HG02852 (cell line): ENCODE measurements at regions not wholly inside any gene's neighbourhood (a gene's known extent, or its start where the extent isn't known, plus 50 kb on each side); places are given as distances from the start of the nearest gene placed in this dataset.

Source experiments
- ATAC-seq: cut with Tn5 transposase; IDR thresholded peaks from one replicate; pipeline ENCODE4 v1.9.1; 2021; ENCODE audit warnings: mild to moderate bottlenecking, moderate library complexity; ENCODE audit not compliant: unreplicated experiment

DNA sequence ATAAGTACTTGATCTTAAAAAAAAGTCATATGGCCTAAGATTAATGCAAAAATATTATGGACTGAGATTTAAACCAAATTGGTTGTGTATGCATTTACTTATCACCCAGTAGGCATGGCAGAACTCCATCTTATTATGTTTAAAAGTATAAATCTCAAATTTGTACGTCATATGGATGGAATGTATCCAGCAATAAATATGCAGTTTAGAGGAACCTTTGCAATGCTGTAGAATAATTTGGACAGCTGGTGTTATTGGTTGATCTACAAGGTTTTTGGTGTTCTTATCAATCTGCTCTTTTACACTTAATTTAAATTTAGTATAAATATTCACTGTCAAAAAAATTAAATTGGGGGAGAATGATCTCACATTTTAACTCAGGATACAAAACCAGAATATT is 640.2 kb downstream of the SATB2 start:
- ATAC-seq: no peak

DNA sequence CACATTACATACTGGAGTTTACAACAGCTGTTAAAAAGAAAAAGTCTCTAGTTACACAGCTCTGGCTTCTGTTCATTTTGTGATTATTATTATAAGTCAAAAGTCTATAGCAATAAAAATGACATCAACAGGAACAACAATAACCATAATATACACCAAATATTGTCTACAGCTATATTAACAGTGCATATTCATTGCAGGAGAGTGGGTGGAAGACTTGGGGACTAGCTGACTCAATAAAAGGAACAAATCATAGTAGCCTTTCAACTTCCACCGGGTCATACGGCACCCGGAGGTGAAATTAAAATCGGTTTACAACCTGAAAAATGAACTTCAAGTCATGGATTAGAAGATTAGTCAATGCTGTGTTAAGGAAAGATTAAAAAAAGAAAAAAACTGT is 642.1 kb downstream of the SATB2 start:
- no peak for ATAC-seq

DNA sequence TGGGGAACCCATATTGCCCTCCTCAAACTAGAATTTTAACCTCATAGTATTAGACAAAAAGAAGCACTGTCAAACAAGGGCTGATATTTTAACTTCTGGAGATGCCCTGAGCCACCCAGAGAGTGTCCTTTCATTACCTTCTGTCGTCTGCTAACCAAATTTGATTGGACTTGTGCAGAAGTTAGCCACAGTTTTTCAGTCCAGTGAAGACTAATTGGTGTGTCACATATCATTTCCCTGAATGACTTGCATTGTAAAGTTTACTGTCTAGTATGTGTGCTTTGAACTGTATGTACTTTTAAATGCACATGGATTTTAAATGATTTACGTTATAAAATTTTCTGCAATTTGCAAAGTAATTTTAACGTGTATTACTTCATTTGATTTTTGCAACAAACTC is 646.5 kb downstream of the SATB2 start:
- no peak for ATAC-seq

DNA sequence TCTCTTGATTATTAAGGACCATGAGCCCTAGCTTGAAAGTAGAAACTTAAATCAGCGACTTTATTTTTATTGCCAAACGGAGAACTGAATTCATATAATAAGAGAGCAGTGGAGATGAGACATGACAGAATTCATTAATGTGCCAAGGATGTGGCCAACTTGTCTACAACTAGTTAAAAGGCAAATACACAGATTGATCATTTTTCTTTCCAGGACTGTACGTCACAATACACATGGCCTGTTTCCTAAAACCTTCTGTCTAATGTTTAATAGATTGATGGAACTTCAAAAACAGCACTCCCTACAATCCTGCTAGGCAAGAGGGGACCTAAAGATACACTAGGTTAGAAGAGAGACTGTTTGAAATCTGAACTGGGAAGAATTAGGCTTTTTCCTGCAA is 647.8 kb downstream of the SATB2 start:
- no peak for ATAC-seq

DNA sequence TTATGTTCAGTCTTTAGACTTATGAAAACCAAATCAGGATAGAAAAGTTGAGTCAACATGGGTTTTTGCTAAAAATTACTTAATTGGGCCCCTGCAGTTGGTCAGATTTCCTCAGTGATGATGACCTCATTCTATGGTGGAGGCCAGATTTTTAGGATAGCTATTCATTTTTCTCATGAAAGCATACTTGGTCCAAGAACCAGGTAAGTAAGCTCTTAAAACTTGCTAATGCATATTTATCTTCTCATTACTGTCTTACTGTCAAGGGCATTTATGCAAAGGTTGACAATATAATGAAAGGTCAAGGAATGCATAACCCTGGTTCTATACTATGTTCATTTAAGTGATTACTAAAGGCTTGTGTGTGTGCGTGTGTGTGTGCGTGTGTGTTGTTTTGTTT is 650.6 kb downstream of the SATB2 start:
- ATAC-seq: no peak

DNA sequence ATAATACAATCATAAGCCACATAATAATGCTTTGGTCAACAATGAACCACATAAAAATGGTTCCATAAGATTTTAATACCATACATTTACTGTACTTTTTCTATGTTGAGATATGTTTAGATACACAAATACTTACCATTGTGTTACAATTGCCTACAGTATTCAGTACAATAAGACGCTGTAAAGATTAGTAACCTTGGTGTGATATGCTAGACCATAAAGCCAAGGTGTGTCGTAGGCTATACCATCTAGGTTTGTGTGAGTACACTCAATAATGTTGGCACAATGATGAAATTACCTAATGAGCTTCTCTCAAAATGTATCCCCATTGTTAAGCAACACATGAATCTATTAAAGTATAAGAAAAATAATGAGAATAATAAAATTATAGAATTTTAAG is 662.3 kb downstream of the SATB2 start:
- no peak for ATAC-seq

DNA sequence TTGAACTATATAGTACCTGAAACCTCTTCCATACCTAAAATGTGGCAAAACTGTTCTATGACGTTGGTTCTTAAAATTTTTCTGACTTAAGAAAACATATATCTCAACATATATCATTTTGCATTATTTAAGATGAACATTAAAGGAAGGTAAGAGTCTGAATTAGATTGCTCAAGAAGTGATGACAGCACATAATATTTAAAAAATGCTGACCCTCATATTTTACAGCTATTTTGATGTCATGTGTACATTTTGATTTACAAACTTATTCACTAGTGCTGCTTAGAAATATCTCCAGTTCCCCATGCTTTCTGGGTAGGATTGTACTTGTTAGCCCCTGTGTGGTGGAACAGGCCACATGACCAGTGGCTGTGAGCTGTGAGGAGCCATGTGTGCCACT is 666.1 kb downstream of the SATB2 start:
- ATAC-seq: no peak

DNA sequence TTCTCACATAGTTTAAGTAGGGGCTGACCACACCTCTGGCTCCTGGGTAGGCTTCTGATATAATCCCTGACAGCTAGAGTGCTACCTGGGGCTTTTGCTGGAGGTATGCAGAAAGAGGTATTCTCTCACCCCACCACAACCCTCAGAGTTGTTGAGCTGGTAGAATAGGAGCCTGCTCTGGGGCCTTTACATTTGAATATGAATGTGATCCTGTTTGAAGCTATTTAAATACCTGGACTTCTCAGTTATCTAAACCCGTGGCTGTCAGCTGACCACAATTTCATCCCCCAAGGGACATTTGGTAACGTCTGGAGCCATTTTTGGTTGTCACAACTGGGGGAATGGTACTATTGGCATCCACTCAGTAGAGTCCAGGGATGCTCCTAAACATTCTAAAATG is 669.1 kb downstream of the SATB2 start:
- no peak for ATAC-seq

DNA sequence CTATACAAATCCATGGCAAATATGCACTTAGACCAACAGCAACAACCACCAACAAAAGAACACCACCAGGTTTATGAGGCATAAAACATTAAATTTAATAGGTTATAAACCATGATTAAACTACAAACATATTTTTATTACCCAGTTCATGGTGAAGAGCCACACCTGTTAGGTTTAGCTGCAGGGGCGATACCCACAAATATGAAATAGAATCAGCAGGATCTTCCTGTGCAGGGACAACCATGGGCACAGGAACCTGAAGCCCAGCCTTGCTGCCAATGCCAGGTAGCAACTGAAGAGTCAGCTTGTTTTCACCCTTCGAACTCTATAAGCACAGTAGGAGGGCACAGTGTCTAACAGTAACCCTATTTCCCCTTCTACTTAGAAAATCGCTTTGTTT is 675.0 kb downstream of the SATB2 start:
- ATAC-seq: no peak

DNA sequence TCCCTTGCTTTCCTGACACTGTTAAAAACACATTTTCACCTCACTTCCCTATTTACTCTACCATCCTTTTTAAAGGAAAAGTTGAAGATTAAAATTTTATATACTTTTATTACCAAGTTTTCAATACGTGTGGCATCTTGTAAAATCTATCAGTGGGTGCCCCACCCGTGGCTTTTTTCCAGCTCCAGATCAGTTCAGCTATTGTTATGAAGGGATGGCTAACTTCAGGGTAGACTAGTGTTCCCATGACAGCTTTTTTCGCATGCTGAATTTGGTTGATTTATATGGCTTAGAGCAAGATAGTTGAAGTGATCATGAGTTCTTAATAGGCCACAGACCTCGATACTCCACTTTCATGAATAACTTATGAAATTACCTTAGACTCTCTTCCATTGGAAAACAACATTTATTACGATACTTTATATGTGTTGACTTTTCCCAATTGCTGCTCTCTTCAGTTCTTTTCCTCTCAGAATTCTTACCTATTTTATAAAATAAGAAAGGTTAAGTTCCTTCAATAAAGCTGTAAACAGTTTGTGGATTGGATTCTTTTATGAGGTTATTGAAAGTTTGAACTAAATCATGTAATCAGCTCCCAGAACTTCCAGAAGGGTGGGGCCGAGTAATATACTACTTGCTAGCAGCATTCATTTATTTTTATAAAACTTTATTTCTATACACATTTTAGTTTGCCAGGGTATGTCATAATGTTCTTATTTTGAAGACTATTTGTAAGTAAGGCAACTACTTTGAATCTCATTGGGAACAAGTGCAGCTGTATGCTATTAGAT is 680.9 kb downstream of the SATB2 start:
- ATAC-seq: no peak

DNA sequence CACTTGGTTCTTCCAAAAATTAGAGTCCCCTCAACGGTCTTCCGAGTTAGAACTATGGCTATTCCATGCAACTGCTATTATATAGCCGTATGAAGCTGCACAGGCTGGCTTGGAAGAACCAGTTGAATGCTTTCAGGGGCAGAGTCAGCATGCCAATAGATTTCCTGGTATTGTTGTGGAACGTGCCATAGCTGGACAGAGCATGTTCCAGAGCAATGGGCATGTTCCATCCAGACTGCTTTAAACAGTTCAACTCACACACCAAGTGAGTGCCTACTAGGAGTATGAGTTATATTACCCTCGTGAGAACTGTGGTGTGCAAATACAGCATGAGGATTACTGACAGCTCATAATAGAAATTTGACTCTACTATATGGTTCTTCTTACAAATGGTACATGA is 682.0 kb downstream of the SATB2 start:
- no peak for ATAC-seq

DNA sequence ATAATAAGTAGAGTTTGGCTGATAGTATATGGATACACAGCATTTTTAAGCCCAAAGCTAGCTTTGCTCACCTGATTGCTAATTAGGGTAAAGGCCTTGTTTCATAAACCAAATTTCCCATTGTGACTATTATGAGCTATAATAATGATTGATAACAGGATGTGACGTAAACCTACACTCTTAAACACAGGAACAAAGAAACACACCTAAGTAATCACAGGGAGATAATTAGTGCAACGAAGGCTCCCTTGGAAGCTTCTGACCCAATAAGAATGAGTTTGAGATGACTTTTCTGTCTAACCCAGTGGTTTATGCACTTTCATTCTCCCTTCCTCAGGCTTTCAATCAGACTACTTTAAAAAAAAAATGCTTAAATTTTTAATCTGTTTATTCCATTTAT is 683.2 kb downstream of the SATB2 start:
- ATAC-seq: no peak

DNA sequence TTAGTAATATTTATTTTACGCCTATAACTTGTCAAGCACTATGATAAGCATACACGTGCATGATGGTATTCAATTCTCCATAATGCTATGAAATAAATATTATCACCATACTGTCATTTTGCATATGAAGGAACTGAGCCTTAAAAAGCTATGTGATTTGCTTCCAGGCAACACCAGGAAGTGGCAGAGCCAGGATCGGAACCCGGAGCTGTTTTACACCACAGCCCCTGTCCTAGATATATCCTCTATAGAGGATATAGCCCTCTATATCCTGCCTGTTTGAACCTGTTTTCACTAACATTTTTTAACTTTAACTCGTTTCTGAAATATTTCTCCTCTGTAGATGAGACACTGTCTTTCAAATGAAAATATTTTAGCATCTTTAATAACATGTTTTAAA is 690.0 kb downstream of the SATB2 start:
- no peak for ATAC-seq

DNA sequence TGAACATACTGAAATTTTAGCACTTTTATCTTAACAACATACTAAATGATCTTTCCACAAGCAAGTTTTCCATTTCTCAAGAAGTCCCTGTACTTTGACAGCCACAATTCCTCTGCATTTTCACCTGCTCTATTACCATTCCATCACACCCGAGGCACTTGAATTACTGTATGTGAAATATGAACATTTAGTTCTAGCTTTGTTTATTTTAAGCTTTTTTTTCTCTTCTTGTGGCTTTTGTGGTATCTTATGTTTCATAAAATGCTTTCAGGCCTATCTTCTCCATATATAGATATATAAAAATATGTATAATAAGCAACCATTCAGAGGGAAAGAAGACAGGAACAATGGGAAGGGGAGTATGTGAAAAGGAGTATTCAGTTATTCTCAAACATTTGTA is 693.9 kb downstream of the SATB2 start:
- no peak for ATAC-seq

DNA sequence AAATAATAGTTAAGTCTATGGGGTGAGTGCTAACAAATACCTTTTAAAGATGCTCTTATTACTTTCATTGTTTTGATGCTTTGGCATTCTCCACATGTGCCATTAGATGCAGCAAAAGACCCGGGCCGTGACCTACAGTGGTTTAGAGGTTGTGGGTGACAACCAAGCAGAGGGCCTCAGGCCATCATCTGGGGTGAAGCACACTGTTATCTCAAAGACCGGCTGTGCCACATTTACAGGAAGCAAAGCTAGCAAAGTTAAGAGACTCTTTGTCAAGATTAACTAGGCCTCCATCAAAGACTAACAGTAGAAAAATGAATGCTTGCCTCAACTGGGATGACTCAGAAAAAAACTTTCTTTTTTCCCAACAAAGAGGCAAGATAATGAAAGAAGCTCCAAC is 695.3 kb downstream of the SATB2 start:
- no peak for ATAC-seq

DNA sequence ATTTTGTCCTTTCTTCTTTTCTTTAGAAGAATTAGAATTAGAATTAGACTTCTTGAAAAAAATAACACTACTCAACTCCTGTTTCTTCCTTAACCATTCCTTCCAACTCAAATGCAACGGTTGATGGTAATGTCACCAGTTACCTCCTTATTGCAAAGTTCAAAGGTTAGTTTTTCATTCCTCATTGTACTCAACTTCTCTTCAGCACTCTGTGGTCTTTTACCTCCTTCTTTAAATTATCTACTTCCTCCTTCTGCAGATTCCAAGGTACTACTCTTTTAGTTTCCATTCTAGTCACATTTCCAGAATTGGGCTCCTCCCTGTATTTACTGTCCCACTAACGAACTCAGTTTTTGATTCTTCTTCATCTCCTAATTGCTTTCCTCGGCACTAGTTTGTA is 700.7 kb downstream of the SATB2 start:
- no peak for ATAC-seq

DNA sequence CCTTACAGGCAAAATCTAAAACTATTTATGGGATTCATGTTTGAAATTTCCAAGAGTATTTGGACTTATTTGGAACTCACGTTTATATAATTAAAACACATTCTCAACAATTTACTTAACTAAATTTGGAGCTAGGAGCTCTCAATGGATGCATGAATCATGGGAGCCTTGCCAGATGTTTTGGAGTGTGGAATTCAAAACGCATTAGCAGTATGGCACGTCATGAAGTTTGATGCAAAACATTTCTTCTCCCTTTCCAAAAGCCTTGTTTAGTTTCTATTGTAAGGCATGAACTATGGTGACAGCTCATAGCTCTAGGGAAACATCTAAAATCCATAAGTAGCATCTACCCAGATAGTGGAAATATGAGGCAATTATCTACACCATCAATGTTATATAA is 701.6 kb downstream of the SATB2 start:
- ATAC-seq: no peak

DNA sequence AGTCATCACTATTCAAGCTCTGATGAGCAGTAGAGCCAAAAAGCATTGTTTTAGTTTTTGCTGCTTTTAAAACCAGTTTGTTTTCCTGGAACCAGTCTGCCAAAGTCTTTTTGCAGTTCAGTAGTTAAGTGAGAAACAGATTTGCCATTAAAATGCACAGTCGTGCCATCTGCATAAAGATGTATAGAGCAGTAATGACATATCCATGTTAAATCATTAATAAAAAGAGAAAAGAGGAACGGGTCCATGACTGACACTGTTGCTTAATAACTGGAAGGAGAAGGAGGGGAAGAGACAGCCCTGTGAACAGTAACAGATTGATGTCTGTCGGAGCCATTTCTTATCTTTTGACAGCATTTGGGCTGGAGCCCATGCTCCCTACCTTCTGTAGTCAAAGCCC is 704.6 kb downstream of the SATB2 start:
- no peak for ATAC-seq

DNA sequence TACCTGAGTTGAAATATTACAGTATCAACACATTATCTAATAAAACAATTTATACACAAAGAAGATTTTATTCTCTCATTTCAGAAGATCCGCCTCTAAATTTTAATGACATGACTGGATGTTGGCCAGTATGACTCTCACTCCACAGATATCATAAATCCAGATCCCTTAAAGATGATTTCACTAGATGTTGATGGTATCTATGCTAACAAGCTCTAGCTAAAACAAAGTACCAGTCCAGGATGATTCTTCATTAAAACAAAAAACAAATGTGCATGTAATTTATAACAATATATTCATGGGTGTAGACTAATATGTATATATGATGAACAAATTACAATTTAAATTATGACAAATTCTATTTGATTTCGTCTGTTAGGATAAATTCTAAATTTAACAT is 708.4 kb downstream of the SATB2 start:
- no peak for ATAC-seq

DNA sequence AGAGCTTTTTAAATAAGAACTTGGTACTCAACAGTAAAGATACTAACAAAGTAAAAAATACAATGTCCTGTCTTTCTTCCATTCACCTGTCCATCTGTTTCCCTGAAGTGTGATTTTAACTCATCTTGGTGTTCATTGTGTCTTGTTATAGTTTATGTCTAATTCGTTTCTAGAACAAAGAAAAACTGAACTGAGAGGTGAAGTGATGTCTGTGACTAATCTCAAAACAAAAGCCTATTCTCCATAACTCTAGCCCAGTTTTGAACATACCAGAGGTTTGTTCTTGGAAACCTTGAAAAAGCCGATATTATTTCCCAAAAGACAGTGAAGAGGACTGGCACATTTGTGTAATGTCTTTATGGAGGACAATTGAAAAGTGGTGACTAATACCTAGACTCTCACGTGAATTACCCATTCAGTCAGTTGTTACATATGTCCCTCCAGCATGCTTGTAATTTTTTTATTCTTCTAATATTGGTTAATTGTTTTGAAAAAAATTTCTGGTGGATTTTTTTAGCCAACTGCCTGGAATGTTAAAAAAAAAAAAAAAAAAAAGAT is 725.8 kb downstream of the SATB2 start:
- no peak for ATAC-seq

DNA sequence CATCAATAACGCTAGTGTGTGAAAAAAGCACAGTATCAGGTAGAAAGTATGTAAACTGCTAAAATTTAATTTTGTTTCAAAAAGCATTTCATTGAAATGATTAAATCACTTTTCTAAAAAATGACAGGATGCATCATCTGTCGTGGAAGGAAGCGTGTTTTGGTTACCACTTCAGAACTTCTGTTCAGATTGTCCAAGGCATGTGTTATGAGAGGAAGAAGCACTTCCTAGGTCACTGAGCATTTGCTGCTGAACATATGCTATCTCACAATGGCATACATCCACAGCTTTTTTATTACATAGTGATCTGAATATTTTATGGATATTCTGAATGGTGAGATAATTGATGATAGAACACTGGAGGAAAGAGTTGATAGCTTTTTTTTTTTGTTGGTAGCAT is 737.5 kb downstream of the SATB2 start:
- ATAC-seq: no peak

DNA sequence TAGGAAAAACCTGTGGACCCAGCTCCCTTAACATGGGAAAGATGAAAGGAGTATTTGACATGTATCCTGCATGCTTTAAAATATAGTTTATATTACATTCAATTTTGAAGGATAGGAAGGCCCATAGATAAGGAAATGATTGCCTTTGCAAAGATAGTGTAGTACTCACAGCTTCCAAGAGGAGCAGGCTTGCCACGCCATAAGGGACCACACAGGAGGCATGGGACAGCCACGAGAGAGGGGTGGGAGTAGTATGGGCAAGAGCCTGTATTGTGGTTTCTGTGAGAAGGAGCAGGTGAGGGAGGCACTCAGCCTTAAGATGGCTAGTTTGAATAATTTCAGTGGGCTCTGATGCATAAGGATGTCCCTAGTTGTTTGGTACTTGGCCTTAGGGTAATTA is 740.3 kb downstream of the SATB2 start:
- no peak for ATAC-seq

DNA sequence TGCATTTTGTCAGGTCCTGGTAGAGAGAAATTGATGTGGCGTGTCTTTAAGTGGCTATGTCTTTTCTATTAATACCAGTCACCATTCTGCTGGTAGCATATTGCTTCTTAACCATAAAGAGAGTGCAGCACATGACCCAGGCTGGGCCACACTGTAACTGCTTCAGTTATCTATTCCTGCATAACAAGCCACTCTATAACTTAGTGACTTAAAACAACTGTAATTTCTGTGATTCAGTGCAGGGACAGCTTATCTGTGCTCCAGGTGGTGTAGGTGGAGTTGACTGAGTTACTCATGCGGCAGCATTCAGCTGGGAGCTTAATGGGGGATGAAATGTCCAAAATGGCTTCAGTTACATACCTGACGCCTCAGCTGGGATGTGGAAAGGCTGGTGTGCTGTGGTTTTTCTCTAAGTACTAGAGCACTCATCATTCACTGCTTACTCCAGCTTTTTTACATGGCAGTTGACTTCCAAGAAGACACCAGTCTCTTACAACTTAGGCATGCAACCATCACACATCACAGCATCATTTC is 742.4 kb downstream of the SATB2 start:
- ATAC-seq: no peak
